HepG2 (cell line): ENCODE measurements at regions not wholly inside any gene's neighbourhood (a gene's known extent, or its start where the extent isn't known, plus 50 kb on each side); places are given as distances from the start of the nearest gene placed in this dataset.

Experiments
- AHR ChIP-seq: IDR thresholded peaks from 2 replicates; pipeline ENCODE4 v1.6.1; 2018; ENCODE audit warnings: missing genetic modification reagents, missing compliant biosample characterization
- CREM ChIP-seq, 2 experiments: sonication (generic) in 1 of 2; formaldehyde crosslinking in 1 of 2; IDR thresholded peaks; 2 replicates each; pipeline versions ENCODE4 v1.4.0 to v1.6.1; 2016 to 2020; ENCODE audit warnings: antibody characterized with exemption in 1 of 2, mild to moderate bottlenecking in 1 of 2, missing genetic modification reagents in 1 of 2
- ETV6 ChIP-seq: sonication (generic); formaldehyde crosslinking; conservative IDR thresholded peaks from 2 replicates; pipeline ENCODE4 v1.4.0; 2020; ENCODE audit warnings: missing genetic modification reagents
- HOXA5 ChIP-seq: sonication (generic); formaldehyde crosslinking; IDR thresholded peaks from 2 replicates; pipeline ENCODE4 v1.4.0; 2020; ENCODE audit warnings: missing genetic modification reagents
- POLR2A ChIP-seq, 2 experiments: IDR thresholded peaks; 2 replicates each; pipeline ENCODE4 v1.6.1; 2011; ENCODE audit warnings: low read depth in 2 of 2, low read length in 2 of 2, mild to moderate bottlenecking in 1 of 2, moderate library complexity in 1 of 2; ENCODE audit not compliant: insufficient read depth in 1 of 2
- SRF ChIP-seq: IDR thresholded peaks from 2 replicates; pipeline ENCODE4 v1.6.1; 2011; ENCODE audit warnings: mild to moderate bottlenecking, low read depth, low read length, moderate library complexity
- TP53 ChIP-seq: sonication (generic); formaldehyde crosslinking; conservative IDR thresholded peaks from 2 replicates; pipeline ENCODE4 v1.4.0; 2020; ENCODE audit warnings: missing genetic modification reagents
- ZNF205 ChIP-seq: IDR thresholded peaks from 2 replicates; pipeline ENCODE4 v1.6.1; 2018; ENCODE audit warnings: missing biosample characterization, missing genetic modification reagents

DNA sequence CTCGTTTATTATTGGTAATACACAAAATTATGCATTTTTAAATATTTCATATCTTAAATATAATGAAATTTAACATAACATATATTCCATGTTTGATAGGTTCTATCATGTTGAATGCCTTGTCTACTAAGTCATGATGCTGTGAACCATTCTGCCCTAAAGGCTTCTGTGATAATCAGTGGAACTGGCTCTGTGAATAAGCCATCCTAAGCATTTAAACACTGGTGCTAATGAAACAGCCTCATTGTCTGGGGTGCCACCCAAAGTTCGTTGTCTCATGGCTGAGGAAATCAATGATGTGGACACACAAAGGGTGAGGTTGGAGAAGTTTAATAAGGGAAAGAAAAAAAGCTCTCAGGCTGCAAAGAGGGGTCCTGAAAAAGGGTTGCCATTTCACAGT is 264.7 kb upstream of the ZRANB2 start:
- TF ChIP-seq AHR (CRISPR knock-in tag) (no peak), TP53 (CRISPR knock-in tag) (no peak), ETV6 (CRISPR knock-in tag) (no peak), CREM (IDR thresholded peaks at IDR 0.05) (no peak), CREM (CRISPR knock-in tag; IDR thresholded peaks at IDR 0.05) (no peak), SRF (no peak), ZNF205 (CRISPR knock-in tag) (no peak), HOXA5 (CRISPR knock-in tag) (no peak), POLR2A (IDR thresholded peaks at IDR 0.05; ENCODE audit: insufficient read depth in 1 of 2, low read depth in 2 of 2, low read length in 2 of 2) (no peak)
